ENCODE measurements at regions not wholly inside any gene's neighbourhood (a gene's known extent, or its start where the extent isn't known, plus 50 kb on each side); places are given as distances from the start of the nearest gene placed in this dataset.
"Not testable (repeated sequence)": the region's sequence is repeated elsewhere in the genome, so short reads cannot be mapped to it uniquely, and the experiment has no call there.

GRCh38 chr14:71765505-71765904 is 166.7 kb upstream of the RGS6 start:
- no peaks in the 10 kb centered on the region for H3K4me1 Mint-ChIP-seq
- peaks cover 27% of the 10 kb centered on the region for H3K27me3 Mint-ChIP-seq

GRCh38 chr14:71770431-71770830 is 161.8 kb upstream of the RGS6 start:
- Mint-ChIP-seq H3K36me3 (peaks cover 5% of the 10 kb centered on the region), H3K4me3 (no peak overlapping the region), H3K9me3 (peaks cover 16% of the 10 kb centered on the region), H3K27me3 (peaks cover 32% of the 10 kb centered on the region), H3K27ac (no peak overlapping the region), H3K4me1 (no peaks in the 10 kb centered on the region)
- no peak for DNase-seq

More at GRCh38 chr14:71765505-71765904, 166.7 kb upstream of the RGS6 start:
- DNase-seq = no peak
- H3K27ac Mint-ChIP-seq = no peak overlapping the region
- no peaks in the 10 kb centered on the region for H3K9me3 Mint-ChIP-seq
- H3K4me3 Mint-ChIP-seq = no peak overlapping the region
- H3K36me3 Mint-ChIP-seq = no peaks in the 10 kb centered on the region

- Mint-ChIP-seq H3K27me3 (peaks cover 34% of the 10 kb centered on the region), H3K9me3 (peaks cover 16% of the 10 kb centered on the region)
- H3K4me3 Mint-ChIP-seq, DNase-seq, H3K36me3 Mint-ChIP-seq, H3K27ac Mint-ChIP-seq, H3K4me1 Mint-ChIP-seq: not testable (repeated sequence)
Observed at GRCh38 chr14:71771421-71771820, 160.8 kb upstream of the RGS6 start.

- peaks cover 16% of the 10 kb centered on the region for H3K9me3 Mint-ChIP-seq
- H3K4me3 Mint-ChIP-seq, H3K36me3 Mint-ChIP-seq, H3K4me1 Mint-ChIP-seq, H3K27ac Mint-ChIP-seq, DNase-seq: not testable (repeated sequence)
- peaks cover 39% of the 10 kb centered on the region for H3K27me3 Mint-ChIP-seq
Observed at GRCh38 chr14:71771996-71772395, 160.2 kb upstream of the RGS6 start.

- Mint-ChIP-seq H3K36me3 (peaks cover 5% of the 10 kb centered on the region), H3K27me3 (peaks cover 42% of the 10 kb centered on the region), H3K4me1 (peaks cover 15% of the 10 kb centered on the region), H3K4me3 (no peak overlapping the region), H3K27ac (no peak overlapping the region), H3K9me3 (peaks cover 16% of the 10 kb centered on the region)
- no peak for DNase-seq
Observed at GRCh38 chr14:71773898-71774481, 158.2 kb upstream of the RGS6 start.

- H3K4me1 Mint-ChIP-seq = peaks cover 15% of the 10 kb centered on the region
- H3K4me3 Mint-ChIP-seq = peak overlapping the region; percentile 18
- peak; percentile 38 for DNase-seq
Observed at GRCh38 chr14:71776471-71777360, 155.5 kb upstream of the RGS6 start.

GRCh38 chr14:71780075-71780474 is 152.2 kb upstream of the RGS6 start:
- Mint-ChIP-seq H3K4me3 (no peak overlapping the region), H3K27me3 (peaks cover 31% of the 10 kb centered on the region), H3K9me3 (no peaks in the 10 kb centered on the region), H3K4me1 (peaks cover 15% of the 10 kb centered on the region), H3K27ac (no peak overlapping the region), H3K36me3 (no peaks in the 10 kb centered on the region)
- DNase-seq = no peak

More at GRCh38 chr14:71776471-71777360, 155.5 kb upstream of the RGS6 start:
- peaks cover 16% of the 10 kb centered on the region for H3K9me3 Mint-ChIP-seq
- H3K27me3 Mint-ChIP-seq = peaks cover 47% of the 10 kb centered on the region
- peaks cover 5% of the 10 kb centered on the region for H3K36me3 Mint-ChIP-seq
- peak overlapping the region; percentile 58 for H3K27ac Mint-ChIP-seq

- no peak for DNase-seq
- H3K4me1 Mint-ChIP-seq = peaks cover 15% of the 10 kb centered on the region
- no peaks in the 10 kb centered on the region for H3K36me3 Mint-ChIP-seq
- H3K9me3 Mint-ChIP-seq = no peaks in the 10 kb centered on the region
- no peak overlapping the region for H3K27ac Mint-ChIP-seq
- no peak overlapping the region for H3K4me3 Mint-ChIP-seq
- H3K27me3 Mint-ChIP-seq = peaks cover 25% of the 10 kb centered on the region
Observed at GRCh38 chr14:71780822-71781221, 151.4 kb upstream of the RGS6 start.

GRCh38 chr14:71783088-71783487 is 149.1 kb upstream of the RGS6 start:
- Mint-ChIP-seq H3K4me3 (no peak overlapping the region), H3K4me1 (no peaks in the 10 kb centered on the region), H3K27ac (no peak overlapping the region), H3K9me3 (no peaks in the 10 kb centered on the region), H3K27me3 (peaks cover 10% of the 10 kb centered on the region), H3K36me3 (no peaks in the 10 kb centered on the region)
- DNase-seq = no peak

- Mint-ChIP-seq H3K4me1 (no peaks in the 10 kb centered on the region), H3K9me3 (no peaks in the 10 kb centered on the region), H3K27ac (no peak overlapping the region), H3K27me3 (peaks cover 10% of the 10 kb centered on the region), H3K4me3 (no peak overlapping the region), H3K36me3 (no peaks in the 10 kb centered on the region)
- no peak for DNase-seq
Observed at GRCh38 chr14:71783786-71784185, 148.4 kb upstream of the RGS6 start.

- Mint-ChIP-seq H3K4me3 (no peak overlapping the region), H3K27me3 (peaks cover 3% of the 10 kb centered on the region), H3K9me3 (peaks cover 5% of the 10 kb centered on the region), H3K27ac (no peak overlapping the region), H3K4me1 (no peaks in the 10 kb centered on the region), H3K36me3 (no peaks in the 10 kb centered on the region)
- no peak for DNase-seq
Observed at GRCh38 chr14:71789005-71789404, 143.2 kb upstream of the RGS6 start.

- H3K9me3 Mint-ChIP-seq = no peaks in the 10 kb centered on the region
- no peaks in the 10 kb centered on the region for H3K4me1 Mint-ChIP-seq
- H3K4me3 Mint-ChIP-seq = no peak overlapping the region
- DNase-seq = no peak
- H3K36me3 Mint-ChIP-seq = no peaks in the 10 kb centered on the region
- peaks cover 17% of the 10 kb centered on the region for H3K27me3 Mint-ChIP-seq
- H3K27ac Mint-ChIP-seq = no peak overlapping the region
Observed at GRCh38 chr14:71799841-71800240, 132.4 kb upstream of the RGS6 start.

- Mint-ChIP-seq H3K9me3 (no peaks in the 10 kb centered on the region), H3K4me1 (no peaks in the 10 kb centered on the region), H3K27ac (no peak overlapping the region), H3K4me3 (no peak overlapping the region), H3K36me3 (no peaks in the 10 kb centered on the region), H3K27me3 (peaks cover 17% of the 10 kb centered on the region)
- DNase-seq = no peak
Observed at GRCh38 chr14:71800878-71801277, 131.4 kb upstream of the RGS6 start.

- no peaks in the 10 kb centered on the region for H3K36me3 Mint-ChIP-seq
- H3K9me3 Mint-ChIP-seq = no peaks in the 10 kb centered on the region
- no peak for DNase-seq
- H3K4me3 Mint-ChIP-seq = no peak overlapping the region
- H3K27me3 Mint-ChIP-seq = peaks cover 25% of the 10 kb centered on the region
- no peak overlapping the region for H3K27ac Mint-ChIP-seq
- H3K4me1 Mint-ChIP-seq = no peaks in the 10 kb centered on the region
Observed at GRCh38 chr14:71803539-71804260, 128.5 kb upstream of the RGS6 start.

- H3K27me3 Mint-ChIP-seq = peaks cover 28% of the 10 kb centered on the region
- H3K4me1 Mint-ChIP-seq = no peaks in the 10 kb centered on the region
- H3K36me3 Mint-ChIP-seq = no peaks in the 10 kb centered on the region
- no peak overlapping the region for H3K27ac Mint-ChIP-seq
- no peak for DNase-seq
- H3K4me3 Mint-ChIP-seq = no peak overlapping the region
- peaks cover 2% of the 10 kb centered on the region for H3K9me3 Mint-ChIP-seq
Observed at GRCh38 chr14:71804992-71805391, 127.2 kb upstream of the RGS6 start.

Measured in activated naive CD8-positive, alpha-beta T cell treated with anti-CD3 and anti-CD28 coated beads for 36 hours (primary cell).